Breast epithelium (tissue), 4 donors: ENCODE measurements at regions not wholly inside any gene's neighbourhood (a gene's known extent, or its start where the extent isn't known, plus 50 kb on each side); places are given as distances from the start of the nearest gene placed in this dataset.
A peak's percentile ranks its signal among the peaks of the same experiment; 100 is the strongest.
"Not testable (repeated sequence)": the region's sequence is repeated elsewhere in the genome, so short reads cannot be mapped to it uniquely, and the experiment has no call there.

Experiments
- DNase-seq, 2 donors: peaks; one replicate each; pipeline ENCODE4 v3.0.0-alpha.2; 2019; ENCODE audit warnings: low spot score in 2 of 2
- H3K27ac ChIP-seq, 2 donors: fragments of 200-600 bp; sonication (generic) in 1 of 2; one replicate each; pipeline ENCODE4 v1.5.1; 2016 to 2019; ENCODE audit warnings: mild to moderate bottlenecking in 1 of 2
- H3K27me3 ChIP-seq, 2 donors: fragments of 200-600 bp; sonication (generic) in 1 of 2; one replicate each; pipeline versions ENCODE4 v1.5.1 to v1.6.0; 2017 to 2019; ENCODE audit warnings: control low read depth in 1 of 2, mild to moderate bottlenecking in 1 of 2
- H3K36me3 ChIP-seq: fragments of 200-600 bp; one replicate; pipeline ENCODE4 v1.5.1; 2019
- H3K4me1 ChIP-seq, 2 donors: fragments of 200-600 bp; sonication (generic); one replicate each; pipeline ENCODE4 v1.5.1; 2016 to 2019; ENCODE audit warnings: control low read depth in 1 of 2
- H3K4me3 ChIP-seq, 3 donors: fragments of 200-600 bp; sonication (generic); 1 replicate in 2 of 3; 2 replicates in 1 of 3; pipeline ENCODE4 v1.5.1; 2016 to 2019; ENCODE audit warnings: mild to moderate bottlenecking in 3 of 3, moderate library complexity in 2 of 3
- H3K9me3 ChIP-seq, 2 donors: fragments of 200-600 bp; sonication (generic) in 1 of 2; one replicate each; pipeline ENCODE4 v1.5.1; 2016 to 2019; ENCODE audit warnings: control low read depth in 1 of 2
- CTCF ChIP-seq, 3 donors: fragments of 450-650 bp; IDR thresholded peaks; one replicate each; pipeline ENCODE4 v1.5.1; 2016 to 2017; ENCODE audit warnings: antibody characterized with exemption in 3 of 3, mild to moderate bottlenecking in 3 of 3, moderate library complexity in 3 of 3
- POLR2A ChIP-seq: fragments of 450-650 bp; IDR thresholded peaks from one replicate; pipeline ENCODE4 v1.6.1; 2016; ENCODE audit warnings: antibody characterized with exemption, mild to moderate bottlenecking, moderate library complexity
- POLR2AphosphoS5 ChIP-seq, 3 donors: sonication (generic); formaldehyde crosslinking; IDR thresholded peaks; one replicate each; pipeline ENCODE4 v1.6.1; 2017; ENCODE audit warnings: antibody characterized with exemption in 3 of 3
- intact Hi-C: fragments of 100-400 bp; cut with DNase I; formaldehyde crosslinking; loops from one replicate; pipeline ENCODE4 v1.15.1; 2023; ENCODE audit warnings: low total_unique reads

DNA sequence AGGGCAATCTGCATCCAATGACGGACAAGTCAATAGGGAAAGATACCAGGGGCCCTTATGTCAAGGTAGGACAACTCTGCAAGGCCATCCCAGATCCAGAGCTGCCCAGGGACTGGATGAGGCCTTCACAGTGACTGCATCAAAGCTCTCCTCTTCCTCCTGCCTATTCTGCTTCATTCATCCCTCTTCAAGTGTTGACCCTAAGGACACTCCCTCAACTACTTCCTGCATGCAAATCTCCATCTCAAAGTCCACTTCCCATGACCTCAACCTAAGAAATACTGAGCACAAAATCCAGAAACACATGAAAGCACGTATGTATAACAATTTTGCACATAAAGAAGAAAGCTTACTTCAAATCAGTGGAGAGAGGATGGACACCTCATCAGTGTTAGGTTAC is 182.3 kb downstream of the AVL9 start:
- Histone ChIP-seq H3K4me3 (no peak overlapping the region), H3K27ac (no peak overlapping the region), H3K4me1 (no peaks in the 10 kb centered on the region), H3K27me3 (no peaks in the 10 kb centered on the region), H3K36me3 (no peaks in the 10 kb centered on the region), H3K9me3 (no peaks in the 10 kb centered on the region)
- DNase-seq: no peak
- intact Hi-C loops: no loop called here
- TF ChIP-seq POLR2A (no peak), POLR2AphosphoS5 (IDR thresholded peaks at IDR 0.05) (no peak), CTCF (IDR thresholded peaks at IDR 0.05) (no peak)

- intact Hi-C loops: no loop called here
- Histone ChIP-seq H3K4me3 (no peak overlapping the region), H3K36me3 (no peaks in the 10 kb centered on the region), H3K27me3 (no peaks in the 10 kb centered on the region), H3K27ac (no peak overlapping the region), H3K4me1 (no peaks in the 10 kb centered on the region), H3K9me3 (no peaks in the 10 kb centered on the region)
- TF ChIP-seq POLR2AphosphoS5 (IDR thresholded peaks at IDR 0.05) (no peak), POLR2A (no peak), CTCF (IDR thresholded peaks at IDR 0.05) (no peak)
- no peak for DNase-seq
Observed at GRCh38 chr7:32676249-32676941, 181.1 kb downstream of the AVL9 start.

DNA sequence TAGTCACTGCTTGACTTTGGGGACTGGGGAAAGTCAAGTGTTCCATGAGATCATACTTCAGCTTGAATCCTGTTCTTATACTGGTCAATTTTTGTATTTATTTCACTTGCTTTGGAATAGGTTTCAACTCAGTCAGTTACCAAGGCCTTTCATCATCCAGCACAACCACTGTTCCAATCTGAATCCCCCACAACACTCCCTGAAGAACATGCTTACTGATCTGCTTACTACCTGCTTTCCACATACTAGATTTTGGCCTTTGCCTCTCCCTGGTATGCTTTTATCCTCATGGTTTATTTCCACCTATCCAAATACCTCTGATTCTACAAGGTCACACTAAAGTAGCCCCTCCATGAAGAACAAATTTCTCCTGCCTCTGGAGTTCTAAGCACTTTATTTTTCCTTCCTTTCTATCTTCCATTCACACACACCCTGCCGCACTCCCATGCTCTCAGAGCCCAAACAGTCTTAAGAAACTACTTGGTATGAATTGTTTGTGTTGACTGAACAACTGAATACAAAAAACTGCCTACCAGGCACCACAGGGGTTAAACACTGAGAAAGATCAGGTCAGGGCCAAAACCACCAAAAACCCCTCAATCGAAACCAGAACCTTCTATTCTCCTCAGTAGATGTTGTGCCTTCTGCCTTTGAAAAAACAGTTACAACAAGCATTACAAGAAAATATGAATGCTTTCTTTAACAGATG is 178.1 kb downstream of the AVL9 start:
- TF ChIP-seq POLR2AphosphoS5 (IDR thresholded peaks at IDR 0.05) (no peak), POLR2A (no peak), CTCF (IDR thresholded peaks at IDR 0.05) (no peak)
- intact Hi-C loops: no loop called here
- no peak overlapping the region for H3K27ac ChIP-seq

GRCh38 chr7:32670110-32671025 is 175.1 kb downstream of the AVL9 start:
- Histone ChIP-seq H3K27ac (no peak overlapping the region), H3K36me3 (no peaks in the 10 kb centered on the region), H3K4me3 (no peak overlapping the region), H3K9me3 (no peaks in the 10 kb centered on the region), H3K4me1 (no peaks in the 10 kb centered on the region), H3K27me3 (no peaks in the 10 kb centered on the region)
- DNase-seq: no peak
- TF ChIP-seq CTCF (IDR thresholded peaks at IDR 0.05) (no peak), POLR2A (no peak), POLR2AphosphoS5 (IDR thresholded peaks at IDR 0.05) (no peak)
- intact Hi-C loops: no loop called here

More for the DNA sequence above, 178.1 kb downstream of the AVL9 start:
- no peaks in the 10 kb centered on the region for H3K4me1 ChIP-seq
- no peaks in the 10 kb centered on the region for H3K9me3 ChIP-seq
- H3K4me3 ChIP-seq: no peak overlapping the region
- H3K36me3 ChIP-seq: no peaks in the 10 kb centered on the region
- no peak for DNase-seq
- no peaks in the 10 kb centered on the region for H3K27me3 ChIP-seq

- DNase-seq, H3K4me3 ChIP-seq, H3K4me1 ChIP-seq, H3K27me3 ChIP-seq, intact Hi-C loops, H3K9me3 ChIP-seq, H3K36me3 ChIP-seq: not testable (repeated sequence)
- peak overlapping the region in 1 of 2 donors; percentile 1 for H3K27ac ChIP-seq
Observed at GRCh38 chr7:32669173-32669870, 174.0 kb downstream of the AVL9 start.

- H3K27me3 ChIP-seq, H3K9me3 ChIP-seq, H3K4me3 ChIP-seq, H3K36me3 ChIP-seq, intact Hi-C loops, H3K4me1 ChIP-seq, DNase-seq: not testable (repeated sequence)
- H3K27ac ChIP-seq: peak overlapping the region in 1 of 2 donors; percentile 1
Observed at GRCh38 chr7:32668387-32669097, 173.3 kb downstream of the AVL9 start.

DNA sequence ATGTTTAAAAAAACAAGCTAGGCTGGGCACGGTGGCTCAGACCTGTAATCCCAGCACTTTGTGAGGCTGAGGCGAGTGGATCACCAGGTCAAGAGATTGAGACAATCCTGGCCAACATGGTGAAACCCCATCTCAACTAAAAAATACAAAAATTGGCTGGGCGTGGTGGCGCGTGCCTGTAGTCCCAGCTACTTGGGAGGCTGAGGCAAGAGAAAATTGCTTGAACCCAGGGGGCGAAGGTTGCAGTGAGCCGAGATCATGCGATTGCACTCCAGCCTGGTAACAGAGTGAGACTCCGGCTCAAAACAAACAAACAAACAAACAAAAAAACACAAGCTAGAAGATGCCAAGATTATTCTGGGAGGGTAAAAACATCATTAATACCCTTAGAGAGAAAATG is 172.3 kb downstream of the AVL9 start:
- H3K4me3 ChIP-seq, intact Hi-C loops, H3K36me3 ChIP-seq, H3K4me1 ChIP-seq, H3K27me3 ChIP-seq, H3K27ac ChIP-seq, DNase-seq, H3K9me3 ChIP-seq: not testable (repeated sequence)
